Hematopoietic multipotent progenitor cell treated with erythropoietin and hydrocortisone succinate and interleukin-3 and kit ligand, for 8 days (in vitro differentiated cells): ENCODE measurements at regions not wholly inside any gene's neighbourhood (a gene's known extent, or its start where the extent isn't known, plus 50 kb on each side); places are given as distances from the start of the nearest gene placed in this dataset.
A peak's percentile ranks its signal among the peaks of the same experiment; 100 is the strongest.
"Not testable (repeated sequence)": the region's sequence is repeated elsewhere in the genome, so short reads cannot be mapped to it uniquely, and the experiment has no call there.

Experiments
- DNase-seq: peaks from one replicate; pipeline ENCODE4 v3.0.0-alpha.2; 2015

- DNase-seq = not testable (repeated sequence)
Measured at GRCh38 chr20:25772437-25772836, 75.8 kb upstream of the ZNF337 start.

- DNase-seq = not testable (repeated sequence)
Measured at GRCh38 chr20:25771818-25772217, 75.2 kb upstream of the ZNF337 start.

GRCh38 chr20:25761596-25761995, 64.9 kb upstream of the ZNF337 start:
- no peak for DNase-seq

- not testable (repeated sequence) for DNase-seq
Measured at GRCh38 chr20:25761046-25761445, 64.4 kb upstream of the ZNF337 start.

GRCh38 chr20:25750765-25751696, 54.4 kb upstream of the ZNF337 start:
- DNase-seq = peak; percentile 50

- DNase-seq = no peak
Measured at GRCh38 chr20:25750220-25750764, 53.6 kb upstream of the ZNF337 start.

GRCh38 chr20:25749649-25750048, 53.0 kb upstream of the ZNF337 start:
- no peak for DNase-seq
